HUDEP-2 (cell line): ENCODE measurements at regions not wholly inside any gene's neighbourhood (a gene's known extent, or its start where the extent isn't known, plus 50 kb on each side); places are given as distances from the start of the nearest gene placed in this dataset.
"Not testable (repeated sequence)": the region's sequence is repeated elsewhere in the genome, so short reads cannot be mapped to it uniquely, and the experiment has no call there.

Experiments
- DNase-seq, 76 experiments: peaks; one replicate each; lab custom pipeline; 2025; ENCODE audit not compliant: unreplicated experiment in 76 of 76; lab: John Stamatoyannopoulos, UW

DNA sequence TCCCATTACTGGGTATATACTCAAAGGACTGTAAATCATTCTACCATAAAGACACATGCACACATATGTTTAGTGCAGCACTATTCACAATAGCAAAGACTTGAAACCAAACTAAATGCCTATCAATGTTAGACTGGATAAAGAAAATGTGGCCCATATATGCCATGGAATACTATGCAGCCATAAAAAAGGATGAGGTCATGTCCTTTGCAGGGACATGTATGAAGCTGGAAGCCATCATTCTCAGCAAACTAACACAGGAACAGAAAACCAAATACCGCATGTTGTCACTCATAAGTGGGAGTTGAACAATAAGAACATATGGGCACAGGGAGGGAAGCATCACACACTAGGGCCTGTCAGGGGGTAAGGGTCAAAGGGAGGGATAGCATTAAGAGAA, 1172.4 kb upstream of the ADGRB3 start:
- DNase-seq = not testable (repeated sequence)

DNA sequence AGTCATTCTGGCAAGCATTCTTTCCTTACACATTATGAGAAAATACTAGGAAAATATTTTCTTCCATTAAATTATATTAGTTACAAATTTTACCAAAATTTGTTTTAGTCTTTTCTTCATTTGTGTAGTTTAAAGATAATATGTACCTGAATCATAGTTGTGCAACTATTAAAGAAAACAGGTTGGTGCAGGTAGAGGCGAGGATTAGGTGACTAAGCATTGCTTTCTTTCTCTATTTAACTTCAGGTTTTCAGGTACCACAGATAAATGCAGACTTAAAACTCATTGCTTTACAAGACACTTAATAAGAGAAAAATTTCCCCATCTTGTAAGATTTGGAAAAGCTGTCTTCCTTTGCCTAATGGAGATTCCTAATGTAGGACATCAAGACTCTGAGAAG, 1175.5 kb upstream of the ADGRB3 start:
- no peak for DNase-seq

DNA sequence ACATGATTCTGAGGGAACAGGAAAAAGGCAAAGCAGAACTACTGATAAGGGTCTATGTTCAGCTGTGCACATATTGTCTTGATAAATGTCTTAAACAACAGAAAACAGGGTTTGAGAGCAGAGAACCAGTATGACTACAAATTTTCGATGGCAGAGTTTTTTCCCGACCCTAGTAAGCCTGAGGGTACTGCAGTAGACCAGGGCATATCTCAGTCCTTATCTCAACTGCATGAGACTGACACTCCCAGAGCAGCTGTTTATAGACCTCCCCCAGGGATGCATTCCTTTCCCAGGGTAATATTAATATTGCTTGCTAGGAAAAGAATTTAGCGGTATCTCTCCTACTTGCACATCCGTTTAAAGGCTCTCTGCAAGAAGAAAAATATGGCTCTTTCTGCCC, 1176.8 kb upstream of the ADGRB3 start:
- DNase-seq = no peak

DNA sequence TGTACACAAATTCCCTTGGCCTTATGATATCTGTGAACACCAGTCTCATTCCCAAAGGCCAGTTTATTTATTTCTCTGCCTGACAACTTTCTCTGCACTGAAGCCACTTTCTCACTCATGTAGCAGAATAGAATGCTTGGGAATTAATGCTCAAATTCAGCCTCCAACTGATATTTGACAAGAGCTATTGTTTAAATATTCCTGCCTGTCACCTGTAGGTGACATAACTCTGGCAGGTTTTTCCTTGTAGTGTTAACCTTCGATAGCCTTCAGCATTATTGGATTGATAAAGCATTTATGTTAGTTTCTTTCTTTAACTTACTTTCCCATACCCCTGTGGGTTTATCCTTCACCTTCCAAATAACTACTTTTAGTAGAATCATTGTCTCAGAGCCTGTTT, 1183.2 kb upstream of the ADGRB3 start:
- no peak for DNase-seq

DNA sequence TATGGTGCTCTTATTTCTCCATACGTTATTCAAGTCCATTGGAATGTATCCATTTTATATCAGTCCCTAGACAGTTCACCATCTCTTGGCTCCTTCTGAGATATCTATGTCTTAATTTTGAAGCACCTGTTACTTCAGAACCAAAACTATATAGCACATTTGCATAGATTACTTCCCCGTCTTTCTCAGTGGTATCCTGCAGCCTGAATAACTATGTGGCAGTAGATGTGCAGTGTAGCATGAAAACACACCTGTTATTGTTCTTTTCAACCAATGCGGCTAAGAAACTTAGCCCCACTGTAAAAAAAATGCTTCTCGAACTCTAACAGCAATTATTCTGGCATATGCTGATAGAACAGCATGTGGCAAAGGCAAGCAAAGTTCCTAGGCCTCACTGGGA, 1184.4 kb upstream of the ADGRB3 start:
- DNase-seq = no peak

DNA sequence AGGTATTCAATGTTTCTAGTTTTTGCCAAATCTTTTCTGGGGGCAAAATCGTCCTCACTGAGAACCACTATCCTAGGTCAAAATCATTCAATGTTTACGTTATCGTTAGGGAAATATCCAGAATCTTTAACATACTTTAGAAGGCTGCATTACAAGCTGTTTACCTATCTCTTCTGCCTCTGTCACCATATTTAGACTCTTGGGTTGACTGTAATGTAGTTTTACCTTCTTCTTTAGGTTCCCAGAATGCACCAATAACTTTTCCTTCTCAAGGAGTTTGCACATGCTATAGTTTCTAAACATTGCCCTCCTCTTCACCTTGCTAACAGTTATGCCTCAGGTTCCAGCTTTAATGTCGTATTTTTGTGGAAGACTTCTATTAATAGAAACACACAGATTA, 1185.5 kb upstream of the ADGRB3 start:
- no peak for DNase-seq

DNA sequence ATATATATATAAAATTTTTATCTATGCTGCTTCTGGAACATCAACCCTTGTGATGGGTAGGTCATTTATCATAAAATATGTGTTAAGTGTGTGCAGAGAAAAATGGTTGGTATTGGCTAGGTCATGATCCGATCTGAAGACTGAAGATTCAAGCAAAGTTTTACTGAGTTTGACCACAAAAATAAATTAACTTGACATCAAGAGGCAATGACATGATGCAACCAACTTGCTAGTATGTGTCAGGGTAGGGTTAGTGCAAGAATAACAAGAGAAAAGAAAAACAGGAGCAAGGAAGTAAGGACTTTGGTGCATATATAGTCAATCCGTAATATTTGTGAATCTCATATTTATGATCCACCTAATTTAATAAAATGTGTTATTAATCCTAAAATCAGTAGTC, 1202.0 kb upstream of the ADGRB3 start:
- DNase-seq = no peak

DNA sequence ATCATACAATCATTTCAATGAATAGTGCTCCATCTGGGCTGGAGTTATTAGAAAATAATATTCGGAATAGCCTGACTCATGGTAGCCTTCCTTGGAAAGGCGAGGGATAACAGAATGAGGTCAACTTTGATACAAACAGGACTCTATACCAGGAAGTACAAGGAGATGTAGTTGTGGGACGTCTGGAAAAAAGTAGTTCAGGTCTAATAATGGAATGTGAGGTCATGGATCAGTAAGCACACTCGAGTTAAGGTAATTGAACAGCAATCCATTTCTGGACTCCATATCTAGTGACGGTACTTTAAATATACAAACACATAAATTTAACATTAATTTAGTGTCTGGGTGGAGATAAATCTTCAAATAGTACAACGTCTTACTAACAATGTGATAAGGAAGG, 1204.0 kb upstream of the ADGRB3 start:
- no peak for DNase-seq

DNA sequence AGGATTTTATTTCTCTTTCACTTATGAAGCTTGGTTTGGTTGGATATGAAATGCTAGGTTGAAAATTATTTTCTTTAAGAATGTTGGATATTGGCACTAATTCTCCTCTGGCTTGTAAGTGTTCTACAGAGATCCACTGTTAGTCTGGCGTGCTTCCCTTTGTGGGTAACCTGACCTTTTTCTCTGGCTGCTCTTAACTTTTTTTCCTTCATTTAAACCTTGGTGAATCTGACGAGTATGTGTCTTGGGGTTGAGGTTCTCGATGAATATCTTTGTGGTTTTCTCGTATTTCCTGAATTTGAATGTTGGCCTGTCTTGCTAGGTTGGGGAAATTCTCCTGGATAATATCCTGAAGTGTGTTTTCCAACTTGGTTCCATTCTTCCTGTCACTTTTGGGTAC, 1208.4 kb upstream of the ADGRB3 start:
- not testable (repeated sequence) for DNase-seq

DNA sequence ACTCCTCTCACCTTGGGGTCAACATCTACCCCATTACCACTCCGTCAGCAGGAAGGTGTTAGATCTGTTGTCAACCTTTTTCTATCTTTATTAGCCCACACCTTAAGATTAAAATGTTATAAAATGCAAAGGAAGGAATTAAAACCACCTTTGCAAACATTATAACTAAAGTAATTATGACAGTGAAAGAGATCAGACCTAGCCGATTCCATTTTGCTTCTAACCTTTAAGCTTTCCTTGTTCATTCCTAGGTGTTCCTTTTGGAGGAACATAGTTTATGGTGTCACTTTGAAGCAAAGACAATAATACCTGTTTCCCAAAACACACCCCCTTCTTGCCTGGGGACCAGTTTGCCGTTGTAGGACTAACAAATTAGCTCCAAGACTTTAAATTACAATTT, 1223.0 kb upstream of the ADGRB3 start:
- no peak for DNase-seq

DNA sequence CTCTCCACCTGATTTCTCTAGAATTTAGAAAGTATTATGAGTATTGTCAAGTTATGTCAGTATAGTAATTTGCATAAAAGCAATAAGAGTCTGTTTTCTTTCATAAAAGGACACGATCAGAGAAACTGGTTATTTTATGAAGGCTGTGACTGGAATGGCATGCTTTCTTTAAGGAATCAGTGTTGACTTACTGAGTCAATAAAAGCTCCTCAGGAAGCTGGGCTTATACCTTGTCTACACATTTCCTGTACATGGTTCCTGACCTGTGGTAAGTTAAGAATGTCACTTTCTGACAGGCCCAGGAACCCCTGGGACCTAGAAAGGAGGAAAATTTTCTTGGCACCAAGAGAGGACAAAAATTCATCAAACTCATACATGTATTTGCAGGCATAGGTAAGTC, 1224.0 kb upstream of the ADGRB3 start:
- no peak for DNase-seq

DNA sequence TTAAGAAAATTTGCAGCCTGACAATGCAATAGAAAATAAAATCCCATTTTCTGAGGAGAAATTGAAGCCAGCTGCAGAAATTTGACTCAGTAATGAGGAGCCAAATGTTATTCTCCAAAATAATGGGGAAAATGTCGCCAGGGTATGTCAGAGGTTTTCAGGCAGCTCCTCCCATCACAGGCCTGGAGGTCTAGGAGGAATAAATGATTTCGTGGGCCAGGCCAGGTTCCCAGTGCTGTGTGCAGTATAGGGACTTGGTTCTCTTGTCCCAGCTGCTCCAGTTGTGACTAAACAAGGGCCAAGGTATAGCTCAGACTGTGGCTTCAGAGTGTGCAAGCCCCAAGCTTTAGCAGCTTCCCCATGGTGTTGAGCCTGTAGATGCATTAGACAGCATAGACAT, 1240.8 kb upstream of the ADGRB3 start:
- no peak for DNase-seq

DNA sequence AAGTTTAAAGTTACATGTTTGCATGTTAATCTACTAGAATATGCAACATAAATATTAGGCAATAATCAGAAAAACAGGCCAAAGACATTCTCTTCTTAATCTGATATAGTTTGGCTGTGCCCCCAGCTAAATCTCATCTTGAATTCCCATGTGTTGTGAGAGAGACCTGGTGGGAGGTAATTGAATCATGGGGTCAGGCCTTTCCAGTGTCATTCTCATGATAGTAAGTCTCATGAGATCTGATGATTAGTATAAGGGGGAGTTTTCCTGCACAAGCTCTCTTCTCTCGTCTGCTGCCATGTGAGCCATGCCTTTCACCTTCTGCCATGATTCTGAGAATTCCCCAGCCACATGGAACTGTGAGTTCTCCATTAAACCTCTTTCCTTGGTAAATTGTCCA, 1241.7 kb upstream of the ADGRB3 start:
- DNase-seq = no peak

DNA sequence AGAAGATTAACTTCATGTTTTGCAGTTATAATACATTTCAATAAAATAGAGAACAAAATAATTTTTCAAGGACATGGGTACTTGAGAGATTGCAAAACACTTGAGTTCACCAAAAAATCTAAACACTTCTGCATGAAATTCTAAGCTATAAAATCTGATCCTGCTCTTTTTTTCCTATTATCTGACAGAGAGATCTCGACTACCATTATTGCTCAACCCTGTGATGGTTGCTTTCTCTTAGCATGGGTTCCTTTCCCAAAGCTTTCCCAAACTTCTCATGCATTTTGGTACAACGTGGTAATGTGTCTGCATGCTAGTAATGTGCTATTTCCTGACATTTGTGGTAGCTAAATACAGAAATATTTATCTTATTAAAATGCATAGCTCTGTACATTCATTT, 1243.1 kb upstream of the ADGRB3 start:
- DNase-seq = no peak

DNA sequence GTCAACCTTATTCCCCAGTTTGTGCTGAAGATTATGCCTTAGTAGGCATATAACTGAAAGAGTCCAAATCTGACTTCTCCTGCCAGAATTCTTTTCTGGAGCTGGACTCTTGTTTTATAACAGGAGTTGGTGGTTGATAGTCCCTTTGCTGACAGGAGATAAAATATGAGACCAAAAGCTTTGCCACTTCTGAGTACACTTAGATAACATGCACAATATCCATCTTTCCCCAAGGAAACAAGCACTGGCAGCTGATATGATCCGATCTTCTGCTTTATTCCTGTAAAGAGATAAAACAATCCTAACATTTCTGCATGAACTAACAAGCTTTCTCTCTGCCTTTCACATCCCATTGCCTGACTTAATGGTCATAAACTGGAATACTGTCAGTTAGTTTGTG, 1265.4 kb upstream of the ADGRB3 start:
- no peak for DNase-seq

DNA sequence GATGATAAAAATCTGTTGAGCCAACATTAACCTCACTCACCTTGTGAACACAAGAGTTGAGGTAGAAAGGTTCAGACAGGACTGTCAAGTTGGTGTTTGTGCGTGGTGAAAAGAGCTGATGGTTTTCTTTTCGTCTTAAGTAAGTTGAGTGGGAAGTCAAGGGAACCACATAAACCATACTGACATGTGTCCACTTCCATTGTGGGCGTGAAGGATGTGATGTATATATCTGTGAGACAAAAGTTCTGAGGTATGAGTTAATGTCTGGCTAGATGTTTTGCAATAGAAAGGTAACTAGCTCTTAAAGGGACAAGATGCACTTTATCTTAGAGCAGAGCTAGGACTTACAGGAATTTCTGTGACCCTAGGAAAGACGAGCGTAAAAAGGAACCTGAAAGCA, 1272.1 kb upstream of the ADGRB3 start:
- no peak for DNase-seq

DNA sequence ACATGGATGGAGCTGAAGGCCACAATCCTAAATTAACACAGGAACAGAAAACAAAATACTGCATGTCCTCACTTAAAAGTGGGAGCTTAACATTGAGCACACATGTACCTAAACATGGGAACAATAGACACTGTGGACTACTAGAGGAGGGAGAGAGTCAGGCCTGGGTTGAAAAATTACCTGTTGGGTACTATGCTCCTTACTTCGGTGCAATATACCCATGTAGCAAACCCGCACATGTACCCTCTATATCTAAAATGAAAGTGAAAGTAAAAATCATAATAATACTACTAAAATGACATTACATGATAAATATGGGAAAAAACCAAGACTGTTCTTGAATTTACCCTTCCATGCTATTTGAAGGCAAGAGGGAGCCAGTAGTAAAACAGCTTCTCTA, 1273.8 kb upstream of the ADGRB3 start:
- no peak for DNase-seq

DNA sequence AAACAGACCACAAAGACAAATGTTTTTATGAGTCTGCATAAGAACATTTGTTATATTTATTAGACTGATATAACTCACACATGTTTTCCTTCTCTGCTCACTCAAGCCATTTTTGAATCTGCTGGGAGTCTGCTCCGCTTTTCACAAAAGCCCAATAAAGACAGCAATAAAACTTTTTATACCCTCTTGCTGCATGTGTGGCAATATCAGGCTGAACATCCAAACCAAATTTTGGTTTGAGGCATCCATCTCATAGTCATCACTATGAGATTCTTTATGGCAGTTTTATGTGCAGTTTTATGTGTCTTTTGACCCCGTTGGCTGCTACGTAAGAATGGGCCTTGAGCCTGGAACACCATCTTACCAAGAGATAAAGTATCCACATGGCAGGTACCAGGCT, 1276.8 kb upstream of the ADGRB3 start:
- DNase-seq = no peak

DNA sequence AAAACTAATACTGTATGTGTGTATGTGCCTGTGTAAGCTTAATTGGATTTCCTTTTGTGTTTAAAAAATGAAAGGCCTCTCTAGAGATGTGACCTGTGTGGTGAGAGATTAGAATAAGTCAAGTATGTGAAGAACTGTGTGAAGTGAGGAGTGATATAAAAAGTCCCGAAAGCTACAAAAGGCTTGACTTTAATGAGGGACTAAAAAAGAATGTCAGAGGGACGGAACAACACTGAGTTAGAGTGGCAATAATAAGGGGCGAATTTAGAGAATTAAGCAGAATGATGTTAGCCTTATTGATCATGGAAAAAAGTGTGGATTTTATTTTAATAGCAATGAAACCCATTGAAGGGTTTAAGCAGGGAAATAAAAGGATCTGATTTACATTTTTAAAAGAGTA, 1281.2 kb upstream of the ADGRB3 start:
- DNase-seq = no peak

DNA sequence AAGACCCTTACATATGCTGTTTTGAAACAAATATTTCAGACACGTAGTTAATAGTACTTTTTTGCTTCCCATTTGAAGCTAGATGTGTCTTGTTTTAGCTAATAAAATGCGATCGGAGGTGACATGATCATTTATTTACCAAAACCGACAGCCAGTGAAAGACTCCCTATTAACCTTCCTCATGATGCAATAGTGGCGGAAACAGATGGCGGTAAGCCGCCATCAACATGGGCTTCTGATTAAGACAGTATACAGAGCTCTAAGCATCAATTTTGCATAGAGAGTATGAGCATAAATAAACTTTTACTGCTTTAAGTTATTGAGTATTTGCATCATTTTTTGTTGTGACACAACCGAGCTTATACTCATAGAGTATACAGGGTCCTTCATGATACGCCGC, 1282.4 kb upstream of the ADGRB3 start:
- DNase-seq = no peak

DNA sequence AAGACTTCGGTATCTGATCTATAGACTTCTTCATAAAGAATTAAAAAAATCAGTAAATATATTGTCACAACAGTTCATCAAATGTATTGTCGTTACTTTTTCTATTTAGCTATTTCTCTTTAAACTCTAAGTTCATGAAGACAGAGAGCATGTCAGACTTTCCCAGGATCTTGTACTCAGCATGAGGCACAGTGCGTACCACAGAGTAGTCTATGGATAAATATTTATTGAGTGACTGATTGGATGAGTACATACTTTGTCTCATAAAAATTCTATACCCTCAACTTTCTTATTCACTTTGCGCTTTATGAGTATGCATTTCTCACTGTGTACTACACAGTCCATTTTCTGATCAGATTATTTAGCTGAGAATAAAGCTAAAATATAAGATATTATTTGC, 1284.4 kb upstream of the ADGRB3 start:
- DNase-seq = no peak

DNA sequence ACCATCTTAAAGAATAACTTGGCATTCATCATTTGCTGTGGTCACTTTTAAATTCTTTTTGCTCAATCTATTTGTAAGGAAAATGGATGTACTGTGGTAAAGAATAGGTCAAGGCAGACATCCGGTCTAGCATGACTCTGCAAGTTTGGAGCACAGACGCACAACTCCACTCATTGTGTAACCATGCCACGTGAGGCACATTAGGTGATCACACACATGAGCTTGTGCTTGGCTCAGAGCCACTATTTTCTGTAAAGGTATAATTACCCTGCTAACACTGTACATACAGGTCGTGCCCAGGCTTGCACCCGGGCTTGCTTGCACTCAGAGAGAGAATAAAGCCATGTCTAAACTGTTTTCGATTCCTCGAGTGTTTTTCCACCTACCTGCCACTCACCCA, 1289.1 kb upstream of the ADGRB3 start:
- DNase-seq = no peak

DNA sequence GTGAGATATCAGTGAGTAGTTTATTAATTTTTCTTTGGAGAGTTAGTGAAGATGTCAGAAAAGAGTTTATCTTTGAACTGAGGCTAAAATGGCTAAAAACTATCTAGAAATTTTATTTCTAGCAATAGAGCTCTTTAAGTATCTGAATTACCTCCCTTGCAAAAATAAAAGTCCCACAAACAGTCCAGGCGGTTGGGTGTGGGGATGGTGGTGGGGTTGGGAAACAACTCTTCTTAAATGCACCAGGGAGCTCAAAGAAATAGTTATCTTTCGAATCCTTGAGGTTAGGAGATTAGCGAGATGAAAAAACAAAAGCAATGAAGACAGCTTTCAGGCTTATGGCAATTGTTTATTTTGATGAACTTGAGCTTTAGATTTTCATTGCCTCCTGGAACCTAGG, 1299.1 kb upstream of the ADGRB3 start:
- no peak for DNase-seq

DNA sequence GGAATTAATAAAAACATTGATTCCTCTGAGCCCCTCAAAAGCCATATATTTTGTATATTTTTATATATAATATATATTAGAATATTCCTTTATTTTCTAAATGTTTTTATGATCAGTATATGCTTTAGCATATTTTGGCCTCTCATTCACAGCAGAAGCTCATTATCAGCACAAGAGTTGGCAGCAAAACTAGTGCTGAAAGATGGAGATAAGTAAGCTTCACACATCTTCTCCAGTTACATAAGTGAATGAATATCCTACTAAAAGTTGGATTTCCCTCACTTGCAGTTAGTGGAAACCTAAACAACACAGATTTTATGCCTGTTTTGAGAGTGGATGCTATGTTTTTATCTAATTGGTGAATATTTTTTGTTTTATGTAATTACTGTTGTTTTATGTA, 1303.8 kb upstream of the ADGRB3 start:
- DNase-seq = peak in 4 of 76 experiments; percentile 1 to 12 (median 12)
